GM19455 (cell line): ENCODE measurements at regions not wholly inside any gene's neighbourhood (a gene's known extent, or its start where the extent isn't known, plus 50 kb on each side); places are given as distances from the start of the nearest gene placed in this dataset.

ENCODE experiments used
- ATAC-seq: cut with Tn5 transposase; IDR thresholded peaks from one replicate; pipeline ENCODE4 v1.9.1; 2021; ENCODE audit not compliant: unreplicated experiment

DNA sequence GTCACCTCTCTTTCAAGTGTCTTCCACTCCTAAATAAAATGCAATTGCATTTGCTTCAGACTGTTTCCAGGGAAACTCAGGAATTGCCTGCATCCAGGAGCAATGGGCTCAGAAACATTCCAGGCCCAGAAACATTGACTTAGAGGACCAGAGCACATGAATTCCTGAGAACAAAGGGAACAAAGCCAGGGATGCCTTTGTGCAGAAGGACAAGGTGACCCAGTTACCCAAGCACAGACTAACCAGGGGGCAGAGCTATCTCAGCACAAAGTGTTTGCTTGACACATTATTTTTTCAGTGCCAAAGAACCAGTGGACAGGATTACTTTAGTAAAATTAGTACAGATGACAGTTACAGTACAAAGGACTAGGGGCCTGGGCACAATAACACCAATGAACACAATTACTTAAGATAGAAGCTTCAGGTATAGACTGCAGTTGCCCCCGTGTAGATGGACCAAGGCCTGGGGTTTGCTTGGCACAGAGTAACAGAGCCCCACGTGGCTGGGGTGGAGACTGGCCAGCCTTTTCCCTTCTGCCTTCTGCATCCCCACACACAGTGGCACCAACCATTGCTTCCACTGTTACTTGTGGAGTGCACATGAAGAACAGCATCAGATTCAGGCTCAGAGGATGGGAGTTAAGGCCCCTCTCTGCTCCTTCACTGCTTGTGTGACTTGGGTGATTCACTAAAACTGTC lies 500.8 kb downstream of the INSC start:
- no peak for ATAC-seq

DNA sequence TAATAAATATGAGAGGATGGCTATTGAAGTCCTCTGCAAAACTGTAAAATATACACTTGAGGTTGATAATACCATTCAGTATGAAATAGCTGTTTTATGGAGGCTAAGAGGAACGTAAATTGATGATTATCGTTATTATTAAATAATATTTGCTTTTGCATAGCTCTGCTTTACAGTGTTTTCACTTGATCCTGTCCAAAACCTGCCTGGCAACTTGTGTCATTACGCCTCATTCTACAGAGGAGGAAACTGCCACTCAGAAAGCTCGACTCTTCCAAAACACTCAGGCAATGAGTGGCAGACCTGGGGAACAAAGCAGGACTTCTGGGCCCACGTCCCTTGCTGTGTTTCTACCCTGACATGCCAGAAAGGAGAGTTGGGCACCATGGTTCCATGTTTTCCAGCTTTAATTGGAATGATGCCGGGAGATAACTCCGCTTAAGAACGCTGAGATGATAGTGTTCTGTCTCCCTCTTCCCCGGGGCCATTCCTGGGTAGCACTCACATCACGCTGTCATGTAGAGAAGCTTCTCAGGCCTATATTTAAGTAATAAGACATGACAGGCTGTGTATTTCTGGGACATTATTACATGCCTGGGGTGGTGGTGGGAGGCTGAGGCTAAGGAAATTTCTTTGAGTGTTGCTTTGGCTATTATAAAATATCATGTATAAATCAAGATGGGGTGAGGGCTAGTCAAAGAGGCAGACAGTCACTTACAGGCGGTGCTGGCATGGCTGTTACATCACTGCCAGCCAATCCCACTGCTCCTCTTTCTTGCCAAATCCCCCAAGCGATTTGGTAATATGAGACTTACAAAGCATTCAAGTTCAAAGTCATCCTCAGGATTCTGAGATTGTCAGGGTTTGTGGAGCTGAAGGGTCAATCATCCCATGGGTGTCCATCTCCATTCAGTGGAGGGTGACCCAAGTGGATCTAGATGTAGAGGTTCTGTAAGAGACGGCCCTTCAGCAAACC lies 501.7 kb downstream of the INSC start:
- no peak for ATAC-seq

DNA sequence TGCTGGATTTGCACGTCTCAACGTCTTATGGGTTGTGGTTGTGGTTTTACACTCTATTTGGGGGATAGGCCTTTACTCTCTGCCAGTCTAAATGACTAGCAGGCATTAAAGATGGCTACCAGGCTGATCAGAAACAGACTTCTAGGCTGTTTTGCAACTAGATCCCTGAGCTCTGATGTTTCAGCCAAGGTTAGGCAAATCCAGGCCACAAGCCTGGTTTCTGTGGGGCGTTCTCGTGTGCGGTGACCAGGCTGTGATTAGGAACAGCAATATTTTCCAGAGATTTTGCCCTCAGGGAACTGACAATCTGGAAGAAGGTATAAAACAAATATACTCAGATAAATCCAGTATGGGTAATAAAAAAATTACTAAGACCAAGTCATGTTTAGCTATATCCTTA lies 502.4 kb downstream of the INSC start:
- no peak for ATAC-seq

DNA sequence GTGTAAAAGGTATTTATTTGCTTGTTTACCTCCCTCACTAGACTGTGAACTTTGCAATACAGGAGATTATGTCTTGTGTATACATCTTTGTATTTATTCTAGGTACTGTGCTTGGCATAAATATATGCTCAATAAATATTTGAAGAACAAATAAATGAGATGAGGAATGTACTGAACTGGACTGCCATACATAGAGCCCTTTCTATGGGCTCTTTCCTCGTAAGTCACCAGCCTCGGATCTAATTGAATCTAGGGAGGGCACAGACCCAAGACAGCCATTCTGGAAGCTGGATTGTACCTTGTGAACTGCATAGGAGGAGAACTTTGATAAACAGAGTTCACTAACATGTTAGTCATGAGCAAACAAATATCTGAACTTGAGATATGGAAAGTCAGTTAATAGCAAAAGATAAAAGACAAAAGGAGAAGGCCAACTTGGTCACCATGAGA lies 503.9 kb downstream of the INSC start:
- ATAC-seq: no peak

DNA sequence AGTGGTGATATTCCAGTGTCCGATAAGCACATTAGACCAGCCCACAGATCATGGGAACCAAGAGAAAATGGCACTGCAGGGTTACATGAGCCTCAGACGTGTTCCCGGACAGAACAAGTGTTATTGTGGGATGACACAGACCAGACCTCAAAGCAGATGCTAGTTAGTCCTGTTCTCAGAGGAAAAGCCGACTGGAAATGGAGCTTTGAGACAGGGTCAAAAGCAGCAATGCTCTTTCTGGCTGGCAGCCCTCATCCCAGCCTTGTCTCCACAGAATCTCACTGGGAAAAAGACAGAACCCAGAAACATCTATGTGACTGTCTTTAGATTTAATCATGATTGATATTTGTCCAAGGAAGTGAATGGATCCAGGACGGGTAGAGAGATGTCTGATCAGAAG lies 506.8 kb downstream of the INSC start:
- no peak for ATAC-seq

DNA sequence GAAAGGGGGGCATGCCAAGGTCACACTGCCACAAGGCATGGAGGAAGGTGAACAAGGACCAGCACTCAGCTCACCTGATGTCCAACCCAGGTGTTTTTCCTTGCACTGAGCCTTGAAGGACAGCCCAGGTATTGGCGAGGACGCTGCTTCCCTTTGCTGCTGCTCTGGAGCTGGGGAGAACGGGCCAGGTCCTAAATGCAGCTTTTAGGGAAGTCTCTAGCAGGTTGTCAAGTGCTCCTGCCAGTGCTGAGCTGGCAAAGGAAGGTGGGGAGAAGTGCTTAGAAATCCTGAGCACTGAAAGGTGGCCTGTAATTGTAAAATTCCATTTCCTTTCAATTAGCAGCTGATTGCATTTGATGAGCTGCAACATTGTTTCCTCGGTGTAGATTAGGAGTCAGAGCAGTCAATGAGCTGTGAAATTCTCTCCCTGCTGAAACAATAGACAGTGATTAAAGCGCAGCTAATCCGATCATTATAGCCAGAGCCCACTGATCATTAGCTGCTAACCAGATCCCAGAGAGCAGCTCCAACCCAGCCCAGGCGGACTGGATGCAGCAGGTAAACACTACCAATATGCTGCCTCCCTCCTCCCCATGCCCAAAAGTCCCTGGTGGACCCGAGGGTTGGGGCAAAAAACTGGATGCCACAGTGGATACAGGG lies 507.6 kb downstream of the INSC start:
- ATAC-seq: no peak

DNA sequence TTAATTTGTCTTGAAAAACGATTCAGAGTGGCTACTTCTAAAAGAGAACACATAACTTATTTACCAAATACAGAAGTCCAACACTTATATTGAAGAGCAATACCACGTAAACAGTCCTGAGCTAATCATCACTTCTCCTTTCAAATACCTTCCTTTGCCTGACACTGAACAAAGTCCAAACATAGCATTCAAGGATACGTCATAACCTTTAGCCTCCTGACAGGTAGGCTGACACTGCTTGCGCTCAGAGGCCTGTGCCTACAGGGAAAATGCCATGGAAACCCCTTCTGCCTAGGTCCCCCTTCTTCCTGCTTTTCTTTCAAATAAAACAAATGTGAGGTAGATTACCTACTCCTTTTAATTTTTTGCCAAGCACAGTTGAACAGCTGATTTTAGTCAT lies 510.0 kb downstream of the INSC start:
- no peak for ATAC-seq

DNA sequence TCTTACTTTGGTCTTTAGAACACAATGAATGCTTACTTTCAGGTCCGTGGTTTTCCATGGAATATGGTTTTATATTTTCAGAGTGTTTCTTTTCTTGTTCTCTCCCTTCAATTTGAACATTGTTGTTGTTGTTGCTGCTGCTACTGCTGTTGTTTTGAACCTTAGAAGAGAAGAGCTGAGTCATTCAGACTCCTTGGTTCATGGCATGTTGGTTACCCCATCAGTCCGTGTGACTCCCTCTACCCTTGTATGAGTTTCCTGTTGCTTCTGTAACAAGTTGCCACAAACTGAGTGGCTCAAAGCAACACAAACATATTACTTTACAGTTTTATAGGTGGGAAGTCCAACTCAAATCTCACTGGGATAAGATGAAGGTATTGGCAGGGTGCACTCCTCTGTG lies 511.0 kb downstream of the INSC start:
- ATAC-seq: no peak

DNA sequence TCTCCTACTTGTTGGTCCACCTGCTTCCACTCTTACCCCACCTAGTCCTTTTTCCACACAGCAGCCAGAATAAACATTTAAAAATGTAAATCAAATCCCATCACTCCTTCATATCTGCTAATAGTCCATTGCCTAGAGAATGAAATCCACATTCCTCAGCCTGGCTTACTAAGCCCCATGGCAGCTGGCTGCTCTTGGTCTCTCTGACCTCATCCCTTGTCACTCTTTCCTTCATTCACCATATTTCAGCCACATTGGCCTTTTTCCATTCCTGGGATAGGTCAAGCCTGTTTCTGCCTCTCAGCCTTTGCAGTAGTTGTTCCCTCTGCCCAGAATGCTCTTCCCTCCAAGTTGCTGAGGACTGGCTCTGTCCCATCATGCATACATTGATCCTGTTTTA lies 512.8 kb downstream of the INSC start:
- no peak for ATAC-seq

DNA sequence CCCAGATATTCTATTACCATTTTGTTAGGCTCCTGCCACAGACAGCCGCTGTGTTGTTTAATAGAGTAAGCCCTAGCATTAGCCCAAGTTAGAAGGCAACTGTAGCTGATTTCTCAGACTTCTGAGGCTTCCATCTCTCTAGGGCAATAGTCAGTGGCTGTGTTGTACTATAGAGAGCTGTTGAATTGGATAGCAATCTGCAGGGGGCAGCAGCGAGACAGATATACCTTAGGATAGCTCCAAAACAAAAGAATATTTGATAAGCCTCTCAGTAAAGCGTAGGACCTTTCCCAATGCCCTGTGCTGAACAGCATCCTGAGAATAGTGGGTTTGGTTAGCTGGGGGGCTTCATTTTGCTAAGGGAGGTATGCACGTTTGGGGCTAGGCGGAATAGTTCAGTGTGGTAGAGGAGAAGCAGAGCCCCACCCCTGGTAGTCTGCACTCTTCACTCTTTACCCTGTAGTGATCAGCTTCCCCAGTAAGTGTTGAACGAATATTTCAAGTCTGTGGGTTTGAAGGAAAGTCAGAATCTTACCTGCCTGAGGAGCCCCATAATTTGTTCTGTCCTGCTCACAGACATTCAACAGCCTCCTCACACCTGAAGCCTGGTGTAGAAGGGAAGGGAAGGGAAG lies 515.1 kb downstream of the INSC start:
- no peak for ATAC-seq

DNA sequence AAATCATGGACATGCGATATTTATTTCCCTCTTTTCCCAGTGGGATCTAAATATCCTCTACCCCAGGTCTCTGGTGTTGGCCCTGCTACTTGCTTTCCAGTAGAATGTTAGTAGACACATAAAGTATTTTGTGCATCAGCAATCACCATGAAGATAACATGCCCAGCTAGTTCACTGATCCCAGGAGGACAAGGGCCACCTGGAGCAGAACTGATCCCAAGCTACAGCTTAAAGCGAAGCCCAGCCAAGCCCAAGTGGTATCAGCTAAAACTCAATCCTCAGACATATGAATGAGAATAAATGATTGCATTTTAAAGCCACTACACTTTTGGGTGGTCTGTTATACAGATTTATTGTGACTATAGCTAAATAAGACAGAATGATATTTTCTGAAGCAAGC lies 516.2 kb downstream of the INSC start:
- no peak for ATAC-seq

DNA sequence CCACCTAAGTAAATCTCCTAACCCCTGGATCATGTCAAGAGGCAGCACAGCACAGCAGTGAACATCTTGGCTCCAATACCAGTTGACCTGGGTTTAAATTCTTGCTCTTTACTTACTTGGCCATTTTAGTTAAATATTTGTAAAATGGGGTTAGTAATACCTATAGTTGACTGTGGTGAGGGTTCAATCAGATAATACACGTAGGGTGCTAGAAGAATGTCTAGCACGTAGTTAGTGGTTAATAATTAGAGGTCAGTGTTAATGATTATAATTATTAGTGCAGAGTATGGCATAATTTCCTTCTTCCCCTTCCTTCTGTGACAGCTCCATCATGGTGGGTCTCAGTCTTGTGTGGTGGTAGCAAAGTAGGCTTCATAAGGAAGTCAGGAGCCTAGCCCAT lies 520.8 kb downstream of the INSC start:
- ATAC-seq: no peak

DNA sequence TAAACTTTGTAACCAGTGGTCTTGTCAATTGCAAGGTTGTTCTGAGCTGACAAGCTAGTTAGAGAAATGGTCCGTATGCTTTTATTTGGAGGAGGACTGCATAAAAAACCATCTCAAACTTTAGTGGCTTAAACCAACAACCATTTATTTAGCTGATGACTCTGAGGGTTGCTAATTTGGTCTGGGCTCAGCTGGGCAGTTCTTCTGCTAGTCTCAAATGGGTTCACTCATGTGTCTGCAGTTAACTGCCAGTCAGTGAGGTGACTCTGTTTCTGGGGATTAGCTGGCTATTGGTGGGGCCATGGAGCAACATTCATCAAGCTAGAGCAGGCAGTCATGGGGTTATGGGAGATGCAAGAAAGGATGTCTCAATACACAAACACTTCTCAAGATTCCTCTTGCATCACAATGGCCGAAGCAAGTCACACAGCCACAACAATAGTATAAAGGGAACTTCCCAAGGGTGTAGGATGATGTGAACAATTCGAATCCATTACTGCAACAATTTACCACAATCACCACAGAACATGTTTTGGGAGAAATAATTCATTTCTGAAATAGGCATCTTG lies 521.9 kb downstream of the INSC start:
- ATAC-seq: no peak

DNA sequence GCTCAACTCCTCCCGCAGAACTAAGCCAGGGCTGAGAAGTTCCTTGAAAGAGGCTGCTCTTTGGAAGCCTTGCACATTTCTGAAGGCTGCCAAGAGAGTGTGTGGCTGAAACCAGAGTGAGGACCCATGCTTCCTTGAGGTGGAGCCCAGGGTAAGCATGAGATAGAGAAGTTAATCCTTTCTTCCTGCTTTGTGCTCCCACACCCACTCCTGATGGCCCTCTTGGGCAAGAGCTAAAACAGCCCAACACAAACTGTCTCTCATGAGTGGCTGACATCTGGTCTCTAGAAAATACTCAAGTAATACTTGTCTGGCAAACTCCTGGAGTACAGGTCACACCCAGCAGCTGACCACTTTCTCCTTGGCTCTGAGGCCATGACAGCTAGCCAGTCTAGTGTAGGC lies 523.7 kb downstream of the INSC start:
- ATAC-seq: no peak

DNA sequence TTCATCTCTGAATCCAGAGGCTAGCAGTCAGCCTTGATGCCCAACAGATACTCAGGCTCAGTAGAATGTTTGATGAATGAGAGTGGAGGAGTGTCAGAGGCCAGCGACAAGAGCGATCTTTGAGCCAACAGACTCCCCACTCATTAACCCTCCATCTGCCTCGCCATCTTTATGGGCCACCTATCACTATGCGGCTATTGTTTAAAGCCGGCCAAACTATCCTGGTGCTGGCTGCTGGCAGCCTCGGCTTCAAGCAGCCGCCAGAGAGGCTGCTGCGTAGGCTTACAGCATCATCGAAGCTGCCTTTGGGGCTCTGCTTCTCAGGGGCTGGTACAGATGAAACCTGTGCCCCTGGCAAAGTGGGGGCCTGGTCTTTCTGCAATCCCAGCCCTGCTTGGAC lies 525.6 kb downstream of the INSC start:
- ATAC-seq: no peak

DNA sequence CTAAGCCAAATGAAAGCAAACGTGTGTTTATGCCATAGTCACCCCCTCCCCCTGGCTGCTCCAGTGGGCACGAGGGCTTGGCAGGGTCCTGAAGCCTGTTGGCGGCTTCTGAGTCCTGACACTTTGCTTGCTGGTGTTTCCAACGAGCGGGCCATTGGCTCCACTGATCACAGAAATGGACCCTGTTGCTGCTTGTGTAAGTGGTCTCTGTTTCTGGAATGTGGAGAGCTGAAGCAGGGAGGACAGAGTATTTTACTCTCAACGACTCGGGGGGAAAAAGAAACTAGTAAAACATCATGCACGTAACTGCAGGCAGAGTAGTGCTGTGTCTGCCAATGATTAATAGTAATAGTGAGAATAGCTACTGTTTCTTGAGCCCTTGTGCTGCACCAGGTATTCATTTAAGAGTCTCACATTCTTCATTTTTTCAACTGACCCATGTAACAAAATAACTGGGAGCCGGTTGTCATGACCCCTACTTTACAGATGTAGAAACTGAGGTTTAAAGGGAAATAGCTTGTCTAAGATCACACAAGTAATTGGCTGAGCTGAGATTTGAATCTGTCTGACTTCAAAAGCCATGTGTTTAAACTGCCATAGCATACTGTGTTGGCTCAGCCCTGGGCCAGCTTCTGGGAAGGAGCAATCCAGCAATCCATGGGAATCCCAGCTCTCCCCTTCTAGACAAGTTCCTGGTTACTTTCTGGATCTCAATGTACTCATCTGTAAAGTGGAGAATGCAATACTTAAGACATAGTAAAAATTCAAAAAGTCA lies 526.7 kb downstream of the INSC start:
- no peak for ATAC-seq

DNA sequence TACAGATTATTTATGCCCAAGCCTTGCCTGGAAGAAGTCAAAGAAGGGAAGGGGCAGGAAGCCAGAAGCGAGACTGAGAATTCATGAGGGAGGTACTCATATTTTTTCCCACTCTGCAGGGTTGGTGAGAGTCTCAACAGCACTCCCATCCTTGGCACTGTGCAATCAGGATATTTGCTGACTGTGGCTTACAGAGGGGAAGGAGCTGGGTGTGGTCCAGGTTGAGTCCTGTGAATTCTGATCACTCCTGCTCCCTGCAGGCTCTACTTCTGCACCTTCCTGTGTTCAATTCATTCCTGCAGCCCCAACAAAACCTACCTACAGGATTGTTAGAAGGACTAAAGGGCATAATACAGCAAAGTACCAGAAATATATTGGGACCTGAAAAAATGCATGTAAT lies 530.5 kb downstream of the INSC start:
- no peak for ATAC-seq

DNA sequence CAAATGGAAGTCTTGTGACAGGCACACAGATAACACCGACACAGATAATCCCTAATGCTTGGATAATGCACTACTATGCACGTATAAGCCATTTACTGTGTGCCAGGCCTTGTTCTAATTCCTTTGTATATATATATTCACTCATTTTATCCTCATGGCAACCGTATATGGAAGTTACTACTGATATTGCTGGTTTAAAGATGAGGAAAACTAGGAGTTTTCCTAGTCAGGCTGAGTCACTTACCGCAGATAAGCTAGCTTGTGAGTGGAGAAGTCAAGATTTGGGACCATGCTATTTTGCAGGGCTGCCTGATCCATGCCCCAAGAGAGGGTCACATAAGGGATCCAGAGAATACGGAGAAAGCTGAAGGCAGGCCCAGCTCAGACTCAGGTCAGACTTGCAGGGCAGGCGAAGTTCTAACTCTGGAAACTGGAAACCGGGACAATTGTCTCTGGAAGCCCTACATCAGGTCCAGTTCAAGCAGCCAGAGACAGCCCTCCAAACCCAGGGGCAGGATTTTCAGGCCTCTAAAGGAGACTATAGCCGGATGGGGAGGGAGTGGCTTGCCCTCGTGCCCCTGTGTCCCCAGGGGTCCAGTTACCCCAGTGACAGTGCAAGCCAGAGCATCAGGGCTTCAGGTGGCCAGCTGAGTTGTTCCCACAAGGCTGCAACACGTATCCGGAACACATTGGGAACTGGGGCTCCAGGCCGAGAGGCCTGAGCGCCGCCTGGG lies 534.8 kb downstream of the INSC start:
- ATAC-seq: peak; percentile 21

DNA sequence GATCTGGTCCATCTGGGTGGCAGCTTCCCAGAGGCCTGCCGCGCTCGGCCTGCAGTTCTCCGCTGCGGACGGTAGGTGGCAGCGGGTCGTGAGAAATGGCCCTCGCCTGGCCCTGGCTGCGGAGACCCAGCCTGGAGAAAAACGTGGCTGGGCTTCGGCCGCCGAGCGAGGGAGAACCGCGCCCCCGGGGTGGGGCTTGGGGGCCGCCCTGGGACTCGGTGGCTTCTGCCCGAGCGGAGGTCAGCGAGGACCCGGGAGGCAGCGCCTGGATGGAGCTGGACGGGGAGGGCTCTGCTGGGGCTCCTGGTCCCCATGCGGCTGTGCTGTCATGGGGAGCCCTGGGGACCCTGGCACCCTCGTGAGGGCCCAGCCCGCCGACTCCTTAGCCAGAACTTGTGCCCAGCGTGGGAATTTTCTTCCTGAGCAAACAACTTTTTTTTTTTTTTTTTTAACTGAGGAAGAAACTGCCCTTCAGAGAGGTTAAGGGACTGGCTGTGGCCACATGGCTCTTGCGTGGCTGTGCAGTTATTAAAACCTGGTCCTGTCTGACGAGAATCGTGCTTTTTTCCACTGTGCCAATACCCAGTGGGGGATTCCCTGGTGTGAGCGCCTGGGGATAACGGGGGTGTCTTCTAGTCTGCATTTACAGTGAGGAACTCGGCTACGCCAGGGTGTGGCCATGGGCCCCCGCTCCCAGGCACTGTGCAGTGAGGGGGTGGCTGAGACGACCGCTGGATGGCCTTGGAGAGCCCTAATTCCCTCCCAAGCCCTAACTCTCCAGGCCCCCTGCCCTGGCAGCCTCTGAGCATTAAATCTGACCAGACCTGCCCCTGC lies 535.6 kb downstream of the INSC start:
- ATAC-seq: peak; percentile 98
